ENCODE measurements at regions not wholly inside any gene's neighbourhood (a gene's known extent, or its start where the extent isn't known, plus 50 kb on each side); places are given as distances from the start of the nearest gene placed in this dataset.

- no peak for DNase-seq (ENCODE audit: low read depth in 2 of 2)
These were observed 429.6 kb downstream of the RAB28 start for GRCh38 chr4:13054420-13054970.

- DNase-seq (ENCODE audit: low read depth in 2 of 2) = no peak
These were observed 436.5 kb downstream of the RAB28 start for GRCh38 chr4:13047591-13047990.

- DNase-seq (ENCODE audit: low read depth in 2 of 2) = no peak
These were observed 447.3 kb downstream of the RAB28 start for GRCh38 chr4:13036841-13037240.

GRCh38 chr4:13032936-13033335, 451.2 kb downstream of the RAB28 start:
- DNase-seq (ENCODE audit: low read depth in 2 of 2) = no peak

- DNase-seq (ENCODE audit: low read depth in 2 of 2) = no peak
These were observed 459.7 kb downstream of the RAB28 start for GRCh38 chr4:13024147-13025105.

GRCh38 chr4:13007802-13008470, 476.2 kb downstream of the RAB28 start:
- no peak for DNase-seq (ENCODE audit: low read depth in 2 of 2)

- DNase-seq (ENCODE audit: low read depth in 2 of 2) = no peak
These were observed 490.2 kb downstream of the RAB28 start for GRCh38 chr4:12993923-12994322.

GRCh38 chr4:12987284-12987683, 496.9 kb downstream of the RAB28 start:
- DNase-seq (ENCODE audit: low read depth in 2 of 2) = no peak

GRCh38 chr4:12979797-12980196, 504.3 kb downstream of the RAB28 start:
- no peak for DNase-seq (ENCODE audit: low read depth in 2 of 2)

GRCh38 chr4:12978310-12978709, 505.8 kb downstream of the RAB28 start:
- no peak for DNase-seq (ENCODE audit: low read depth in 2 of 2)

GRCh38 chr4:12975511-12975910, 508.6 kb downstream of the RAB28 start:
- DNase-seq (ENCODE audit: low read depth in 2 of 2) = no peak

GRCh38 chr4:12973522-12973921, 510.6 kb downstream of the RAB28 start:
- no peak for DNase-seq (ENCODE audit: low read depth in 2 of 2)

GRCh38 chr4:12968345-12968744, 515.8 kb downstream of the RAB28 start:
- no peak for DNase-seq (ENCODE audit: low read depth in 2 of 2)

- no peak for DNase-seq (ENCODE audit: low read depth in 2 of 2)
These were observed 517.4 kb downstream of the RAB28 start for GRCh38 chr4:12966726-12967125.

GRCh38 chr4:12965334-12965733, 518.8 kb downstream of the RAB28 start:
- DNase-seq (ENCODE audit: low read depth in 2 of 2) = no peak

GRCh38 chr4:12963912-12964311, 520.2 kb downstream of the RAB28 start:
- DNase-seq (ENCODE audit: low read depth in 2 of 2) = no peak

- no peak for DNase-seq (ENCODE audit: low read depth in 2 of 2)
These were observed 520.8 kb downstream of the RAB28 start for GRCh38 chr4:12963291-12963690.

- DNase-seq (ENCODE audit: low read depth in 2 of 2) = no peak
These were observed 522.4 kb downstream of the RAB28 start for GRCh38 chr4:12961713-12962112.

GRCh38 chr4:12958436-12958835, 525.7 kb downstream of the RAB28 start:
- DNase-seq (ENCODE audit: low read depth in 2 of 2) = no peak

- DNase-seq (ENCODE audit: low read depth in 2 of 2) = no peak
These were observed 527.0 kb downstream of the RAB28 start for GRCh38 chr4:12957108-12957507.

GRCh38 chr4:12956026-12956425, 528.1 kb downstream of the RAB28 start:
- DNase-seq (ENCODE audit: low read depth in 2 of 2) = no peak

- DNase-seq (ENCODE audit: low read depth in 2 of 2) = no peak
These were observed 534.2 kb downstream of the RAB28 start for GRCh38 chr4:12949719-12950490.
